ENCODE measurements at regions not wholly inside any gene's neighbourhood (a gene's known extent, or its start where the extent isn't known, plus 50 kb on each side); places are given as distances from the start of the nearest gene placed in this dataset.

GRCh38 chr14:71636076-71636475 lies 296.2 kb upstream of the RGS6 start:
- Histone ChIP-seq H3K36me3 (no peaks in the 10 kb centered on the region), H3K4me1 (no peaks in the 10 kb centered on the region), H3K4me3 (no peak overlapping the region), H3K9me3 (no peaks in the 10 kb centered on the region), H3K27me3 (no peaks in the 10 kb centered on the region), H3K27ac (no peak overlapping the region)
- TF ChIP-seq EP300 (IDR thresholded peaks at IDR 0.05) (no peak), POLR2A (IDR thresholded peaks at IDR 0.05) (no peak), POLR2AphosphoS5 (IDR thresholded peaks at IDR 0.05) (no peak)
- TF ChIP-seq, protein P1, sequence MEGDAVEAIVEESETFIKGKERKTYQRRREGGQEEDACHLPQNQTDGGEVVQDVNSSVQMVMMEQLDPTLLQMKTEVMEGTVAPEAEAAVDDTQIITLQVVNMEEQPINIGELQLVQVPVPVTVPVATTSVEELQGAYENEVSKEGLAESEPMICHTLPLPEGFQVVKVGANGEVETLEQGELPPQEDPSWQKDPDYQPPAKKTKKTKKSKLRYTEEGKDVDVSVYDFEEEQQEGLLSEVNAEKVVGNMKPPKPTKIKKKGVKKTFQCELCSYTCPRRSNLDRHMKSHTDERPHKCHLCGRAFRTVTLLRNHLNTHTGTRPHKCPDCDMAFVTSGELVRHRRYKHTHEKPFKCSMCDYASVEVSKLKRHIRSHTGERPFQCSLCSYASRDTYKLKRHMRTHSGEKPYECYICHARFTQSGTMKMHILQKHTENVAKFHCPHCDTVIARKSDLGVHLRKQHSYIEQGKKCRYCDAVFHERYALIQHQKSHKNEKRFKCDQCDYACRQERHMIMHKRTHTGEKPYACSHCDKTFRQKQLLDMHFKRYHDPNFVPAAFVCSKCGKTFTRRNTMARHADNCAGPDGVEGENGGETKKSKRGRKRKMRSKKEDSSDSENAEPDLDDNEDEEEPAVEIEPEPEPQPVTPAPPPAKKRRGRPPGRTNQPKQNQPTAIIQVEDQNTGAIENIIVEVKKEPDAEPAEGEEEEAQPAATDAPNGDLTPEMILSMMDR (IDR thresholded peaks at IDR 0.05), result no peak
- ATAC-seq, result no peak

DNA sequence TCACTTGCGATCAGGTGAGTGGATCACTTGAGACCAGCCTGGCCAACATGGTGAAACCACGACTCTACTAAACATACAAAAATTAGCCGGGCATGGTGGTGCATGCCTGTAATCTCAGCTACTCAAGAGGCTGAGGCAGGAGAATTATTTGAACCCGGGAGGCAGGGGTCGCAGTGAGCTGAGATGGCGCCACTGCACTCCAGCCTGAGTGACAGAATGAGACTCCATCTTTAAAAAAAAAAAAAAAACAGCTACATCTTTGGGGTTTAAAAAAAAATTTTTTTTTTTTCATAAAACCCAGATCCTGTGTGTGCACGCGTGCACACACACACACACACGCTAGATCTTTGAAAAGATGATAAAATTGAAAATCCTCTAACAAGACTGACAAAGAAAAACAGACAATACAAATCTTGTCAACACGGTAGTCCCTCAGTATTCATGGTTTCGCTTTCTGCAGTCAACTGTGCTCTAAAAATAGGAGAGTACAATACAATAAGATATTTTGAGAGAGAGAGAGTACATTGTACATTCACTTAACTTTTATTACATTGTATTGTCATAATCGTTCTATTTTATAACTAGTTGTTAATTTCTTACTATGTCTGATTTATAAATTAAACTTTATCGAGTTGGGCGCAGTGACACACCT lies 295.3 kb upstream of the RGS6 start:
- Histone ChIP-seq H3K4me3 (no peak overlapping the region), H3K9me3 (peaks cover 0 to under 1% (median 0%) of the 10 kb centered on the region in 3 donors), H3K27ac (no peak overlapping the region), H3K4me1 (no peaks in the 10 kb centered on the region), H3K36me3 (no peaks in the 10 kb centered on the region), H3K27me3 (no peaks in the 10 kb centered on the region)
- no peak for ATAC-seq
- 90 to 94% methylated on average over 11 to 13 of the region's 14 CpGs for WGBS, 2 donors (ENCODE audit: low coverage in 1 of 2)
- TF ChIP-seq POLR2AphosphoS5 (IDR thresholded peaks at IDR 0.05) (no peak), EP300 (IDR thresholded peaks at IDR 0.05) (no peak)

GRCh38 chr14:71638523-71639196 lies 293.6 kb upstream of the RGS6 start:
- Histone ChIP-seq H3K27ac (no peak overlapping the region), H3K36me3 (no peaks in the 10 kb centered on the region), H3K4me1 (no peaks in the 10 kb centered on the region), H3K9me3 (peaks cover 0 to 11% (median 0%) of the 10 kb centered on the region in 3 donors), H3K4me3 (no peak overlapping the region), H3K27me3 (no peaks in the 10 kb centered on the region)
- TF ChIP-seq POLR2A (IDR thresholded peaks at IDR 0.05) (no peak), POLR2AphosphoS5 (IDR thresholded peaks at IDR 0.05) (no peak), EP300 (IDR thresholded peaks at IDR 0.05) (no peak)
- TF ChIP-seq, protein P1 (IDR thresholded peaks at IDR 0.05), result no peak
- WGBS, 2 donors (ENCODE audit: low coverage in 1 of 2), result 88 to 95% methylated on average over 3 of the region's 3 CpGs
- no peak for ATAC-seq

- H3K4me1 ChIP-seq, result no peaks in the 10 kb centered on the region
- no peak for ATAC-seq
- no peak overlapping the region for H3K27ac ChIP-seq
- WGBS, 2 donors (ENCODE audit: low coverage in 1 of 2), result 100% methylated on average over 1 of the region's 1 CpG; no CpG with 5 or more reads in 1 of the 2 donors
- no peaks in the 10 kb centered on the region for H3K27me3 ChIP-seq
- TF ChIP-seq EP300 (IDR thresholded peaks at IDR 0.05), result no peak
- TF ChIP-seq, protein P1 (IDR thresholded peaks at IDR 0.05), result no peak
- TF ChIP-seq POLR2A (IDR thresholded peaks at IDR 0.05), result no peak
- TF ChIP-seq POLR2AphosphoS5 (IDR thresholded peaks at IDR 0.05), result no peak
- peaks cover 0 to 12% (median 0%) of the 10 kb centered on the region in 3 donors for H3K9me3 ChIP-seq
- H3K36me3 ChIP-seq, result no peaks in the 10 kb centered on the region
- no peak overlapping the region for H3K4me3 ChIP-seq
These were observed 289.5 kb upstream of the RGS6 start for GRCh38 chr14:71642715-71643114.

- Histone ChIP-seq H3K4me1 (peaks cover 0 to 4% (median 0%) of the 10 kb centered on the region in 3 donors), H3K4me3 (no peak overlapping the region), H3K27me3 (no peaks in the 10 kb centered on the region), H3K27ac (no peak overlapping the region), H3K9me3 (peaks cover 0 to 12% (median 0%) of the 10 kb centered on the region in 3 donors), H3K36me3 (peaks cover 0 to 4% of the 10 kb centered on the region in 2 donors)
- WGBS, 2 donors (ENCODE audit: low coverage in 1 of 2), result 95 to 97% methylated on average over 4 of the region's 4 CpGs
- no peak for ATAC-seq
- TF ChIP-seq POLR2AphosphoS5 (IDR thresholded peaks at IDR 0.05) (no peak), EP300 (IDR thresholded peaks at IDR 0.05) (no peak), POLR2A (IDR thresholded peaks at IDR 0.05) (no peak)
- TF ChIP-seq, protein P1 (IDR thresholded peaks at IDR 0.05), result no peak
These were observed 286.6 kb upstream of the RGS6 start for GRCh38 chr14:71645656-71646055.
